MM.1S (cell line): ENCODE measurements at regions not wholly inside any gene's neighbourhood (a gene's known extent, or its start where the extent isn't known, plus 50 kb on each side); places are given as distances from the start of the nearest gene placed in this dataset.

ENCODE experiments used
- DNase-seq: peaks from one replicate; pipeline ENCODE4 v3.0.0-alpha.2; 2015
- H2AFZ ChIP-seq: fragments of 300-600 bp; sonication (generic); 2 replicates; pipeline ENCODE4 v1.6.0; 2016; ENCODE audit warnings: antibody characterized with exemption, low read length
- H3F3A ChIP-seq: fragments of 300-600 bp; sonication (generic); 2 replicates; pipeline ENCODE4 v1.6.1; 2016; ENCODE audit warnings: mild to moderate bottlenecking, antibody characterized with exemption, low read length, moderate library complexity, mixed read lengths; ENCODE audit not compliant: insufficient read depth
- H3K27ac ChIP-seq: fragments of 300-600 bp; sonication (generic); 2 replicates; pipeline ENCODE4 v1.5.1; 2016; ENCODE audit warnings: mild to moderate bottlenecking, low read length
- H3K27me3 ChIP-seq: fragments of 300-600 bp; sonication (generic); replicated peaks from 2 replicates; pipeline ENCODE4 v1.6.0; 2016; ENCODE audit warnings: low read length; ENCODE audit not compliant: insufficient read depth
- H3K36me3 ChIP-seq: fragments of 300-600 bp; sonication (generic); replicated peaks from 2 replicates; pipeline ENCODE4 v1.6.1; 2016; ENCODE audit warnings: mild to moderate bottlenecking, low read length, mixed read lengths; ENCODE audit not compliant: insufficient read depth
- H3K4me1 ChIP-seq: fragments of 300-600 bp; sonication (generic); 2 replicates; pipeline ENCODE4 v1.6.1; 2016; ENCODE audit warnings: low read length, mixed read lengths
- H3K4me2 ChIP-seq: fragments of 300-600 bp; sonication (generic); 2 replicates; pipeline ENCODE4 v1.6.0; 2016; ENCODE audit warnings: low read depth, low read length
- H3K4me3 ChIP-seq: fragments of 300-600 bp; sonication (generic); 2 replicates; pipeline ENCODE4 v1.5.1; 2016; ENCODE audit warnings: low read length, mixed read lengths
- H3K79me2 ChIP-seq: fragments of 300-600 bp; sonication (generic); 2 replicates; pipeline ENCODE4 v1.6.1; 2016; ENCODE audit warnings: mixed run types, low read length, mixed read lengths
- H3K9ac ChIP-seq: fragments of 300-600 bp; sonication (generic); 2 replicates; pipeline ENCODE4 v1.6.1; 2016; ENCODE audit warnings: low read length, mixed read lengths
- H3K9me2 ChIP-seq: fragments of 300-600 bp; sonication (generic); replicated peaks from 2 replicates; pipeline ENCODE4 v1.6.1; 2016; ENCODE audit warnings: mild to moderate bottlenecking, low read length, mixed read lengths; ENCODE audit not compliant: insufficient read depth
- H3K9me3 ChIP-seq: fragments of 300-600 bp; sonication (generic); replicated peaks from 2 replicates; pipeline ENCODE4 v1.6.1; 2016; ENCODE audit warnings: mild to moderate bottlenecking, low read length, mixed read lengths; ENCODE audit not compliant: insufficient read depth
- H4K20me1 ChIP-seq: fragments of 300-600 bp; sonication (generic); 2 replicates; pipeline ENCODE4 v1.6.1; 2016; ENCODE audit warnings: mild to moderate bottlenecking, low read length, moderate library complexity, mixed read lengths; ENCODE audit not compliant: insufficient read depth
- EZH2 ChIP-seq: fragments of 300-600 bp; sonication (generic); optimal IDR thresholded peaks from 2 replicates; pipeline ENCODE3; 2017; ENCODE audit warnings: low read depth, mild to moderate bottlenecking, antibody characterized with exemption, low read length, mixed read lengths
- EZH2phosphoT487 ChIP-seq: fragments of 300-600 bp; sonication (generic); IDR thresholded peaks from 2 replicates; pipeline ENCODE4 v1.6.1; 2018; ENCODE audit warnings: antibody characterized with exemption, low read length
- TF ChIP-seq, protein P1 (sequence below): fragments of 300-600 bp; sonication (generic); IDR thresholded peaks from 2 replicates; pipeline ENCODE4 v1.5.1; 2016; ENCODE audit warnings: antibody characterized with exemption, low read length, mixed read lengths

DNA sequence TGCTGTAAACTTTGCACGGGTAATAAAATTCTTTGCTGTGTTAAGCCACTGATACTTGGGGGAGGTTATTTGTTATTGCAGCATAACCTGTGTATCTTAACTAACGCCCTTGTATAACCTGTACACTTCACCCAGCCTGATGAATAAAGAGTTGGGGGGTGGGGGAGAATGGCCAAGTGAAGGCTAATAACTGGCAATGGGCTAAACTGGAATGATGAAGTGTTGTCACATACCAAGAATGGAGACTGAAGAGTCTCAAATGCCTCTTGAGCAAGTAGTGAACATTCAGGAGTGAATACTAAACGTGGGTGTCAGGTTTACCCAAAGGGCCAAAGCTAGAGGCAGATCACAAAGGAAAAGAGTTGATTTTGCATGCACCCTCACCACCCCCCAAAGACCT, 169.4 kb downstream of the C1orf94 start:
- Histone ChIP-seq H3K4me2 (no peak overlapping the region), H3K4me1 (no peaks in the 10 kb centered on the region), H4K20me1 (no peaks in the 10 kb centered on the region), H3K79me2 (no peaks in the 10 kb centered on the region), H3K9ac (no peak overlapping the region), H3F3A (no peaks in the 10 kb centered on the region), H3K36me3 (no peaks in the 10 kb centered on the region), H3K9me2 (no peaks in the 10 kb centered on the region), H3K9me3 (no peaks in the 10 kb centered on the region), H3K4me3 (no peak overlapping the region), H2AFZ (no peak overlapping the region), H3K27me3 (peaks cover 19% of the 10 kb centered on the region), H3K27ac (no peak overlapping the region)
- no peak for TF ChIP-seq EZH2phosphoT487
- DNase-seq = no peak

DNA sequence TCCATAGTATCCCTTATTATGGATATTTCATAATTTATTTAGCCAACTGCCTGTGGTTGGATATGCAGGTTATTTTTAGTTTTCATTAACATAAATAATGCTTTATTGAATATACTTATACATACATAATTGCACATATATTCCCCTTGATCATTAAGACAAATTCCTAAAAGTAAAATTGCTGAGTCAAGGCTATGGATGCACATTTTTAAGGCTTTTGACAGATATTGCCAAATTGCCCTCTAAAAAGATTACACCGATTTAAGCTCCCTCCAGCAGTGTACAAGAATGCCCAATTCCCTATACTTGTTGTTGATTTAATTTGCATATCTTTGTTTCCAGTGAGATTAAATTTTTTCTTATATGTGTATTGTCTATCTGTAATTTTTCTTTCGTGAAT, 176.7 kb downstream of the C1orf94 start:
- Histone ChIP-seq H3K9ac (no peak overlapping the region), H3F3A (no peaks in the 10 kb centered on the region), H3K4me3 (no peak overlapping the region), H3K79me2 (no peaks in the 10 kb centered on the region), H3K9me2 (no peaks in the 10 kb centered on the region), H3K4me2 (no peak overlapping the region), H3K4me1 (no peaks in the 10 kb centered on the region), H4K20me1 (no peaks in the 10 kb centered on the region), H3K27ac (no peak overlapping the region), H3K27me3 (peaks cover 21% of the 10 kb centered on the region), H3K36me3 (no peaks in the 10 kb centered on the region), H2AFZ (no peak overlapping the region), H3K9me3 (no peaks in the 10 kb centered on the region)
- TF ChIP-seq EZH2 (no peak), EZH2phosphoT487 (no peak)
- TF ChIP-seq, protein P1, sequence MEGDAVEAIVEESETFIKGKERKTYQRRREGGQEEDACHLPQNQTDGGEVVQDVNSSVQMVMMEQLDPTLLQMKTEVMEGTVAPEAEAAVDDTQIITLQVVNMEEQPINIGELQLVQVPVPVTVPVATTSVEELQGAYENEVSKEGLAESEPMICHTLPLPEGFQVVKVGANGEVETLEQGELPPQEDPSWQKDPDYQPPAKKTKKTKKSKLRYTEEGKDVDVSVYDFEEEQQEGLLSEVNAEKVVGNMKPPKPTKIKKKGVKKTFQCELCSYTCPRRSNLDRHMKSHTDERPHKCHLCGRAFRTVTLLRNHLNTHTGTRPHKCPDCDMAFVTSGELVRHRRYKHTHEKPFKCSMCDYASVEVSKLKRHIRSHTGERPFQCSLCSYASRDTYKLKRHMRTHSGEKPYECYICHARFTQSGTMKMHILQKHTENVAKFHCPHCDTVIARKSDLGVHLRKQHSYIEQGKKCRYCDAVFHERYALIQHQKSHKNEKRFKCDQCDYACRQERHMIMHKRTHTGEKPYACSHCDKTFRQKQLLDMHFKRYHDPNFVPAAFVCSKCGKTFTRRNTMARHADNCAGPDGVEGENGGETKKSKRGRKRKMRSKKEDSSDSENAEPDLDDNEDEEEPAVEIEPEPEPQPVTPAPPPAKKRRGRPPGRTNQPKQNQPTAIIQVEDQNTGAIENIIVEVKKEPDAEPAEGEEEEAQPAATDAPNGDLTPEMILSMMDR = no peak
- DNase-seq = no peak

DNA sequence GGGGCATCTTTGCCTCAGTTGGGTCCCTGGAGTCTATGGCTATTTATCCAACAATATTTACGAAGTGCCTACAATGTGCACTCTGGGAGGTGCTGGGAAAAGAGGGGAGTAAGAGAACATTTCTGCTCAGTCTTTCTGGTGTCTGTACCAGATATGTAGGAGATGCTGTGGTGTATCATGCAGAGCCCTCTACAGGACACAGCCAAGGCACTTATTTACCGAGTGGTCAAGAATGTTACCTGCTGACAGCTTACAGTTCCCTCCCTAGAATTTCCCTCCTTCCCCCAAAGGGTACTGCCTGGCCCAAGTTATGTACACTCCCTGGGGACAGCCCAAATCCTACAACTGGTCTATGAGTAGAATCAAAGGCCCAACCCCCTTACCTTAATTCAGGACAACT, 177.7 kb downstream of the C1orf94 start:
- Histone ChIP-seq H3K79me2 (no peaks in the 10 kb centered on the region), H4K20me1 (no peaks in the 10 kb centered on the region), H2AFZ (no peak overlapping the region), H3K4me3 (no peak overlapping the region), H3K9me3 (no peaks in the 10 kb centered on the region), H3K27ac (no peak overlapping the region), H3K36me3 (no peaks in the 10 kb centered on the region), H3F3A (no peaks in the 10 kb centered on the region), H3K4me1 (no peaks in the 10 kb centered on the region), H3K27me3 (peaks cover 21% of the 10 kb centered on the region), H3K9me2 (no peaks in the 10 kb centered on the region), H3K4me2 (no peak overlapping the region), H3K9ac (no peak overlapping the region)
- no peak for DNase-seq
- TF ChIP-seq EZH2phosphoT487 (no peak), EZH2 (no peak)
- TF ChIP-seq, protein P1 = no peak

DNA sequence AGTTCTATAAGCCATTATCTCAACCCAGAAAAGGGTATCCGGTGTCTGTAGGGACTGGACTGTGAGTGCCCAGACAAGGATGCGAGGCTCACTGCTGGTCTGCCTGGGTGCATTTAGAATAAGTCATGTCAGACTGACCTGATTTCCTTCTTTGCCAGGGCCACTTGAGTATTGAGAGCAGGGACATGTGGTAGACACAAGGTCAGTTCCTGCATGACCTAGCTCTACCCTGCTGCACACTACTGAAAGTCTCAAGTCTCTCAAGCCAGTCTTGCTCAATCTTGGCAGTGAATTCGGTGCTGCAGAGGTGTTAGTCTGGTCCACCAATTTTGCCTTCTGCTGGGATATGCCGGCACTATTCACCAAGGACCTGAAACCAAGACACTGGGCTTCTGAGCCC, 180.1 kb downstream of the C1orf94 start:
- no peak overlapping the region for H3K4me3 ChIP-seq
- H3K79me2 ChIP-seq = no peaks in the 10 kb centered on the region
- H3K4me1 ChIP-seq = peaks cover 18% of the 10 kb centered on the region
- DNase-seq = no peak
- 0 out of 2 replicates have a peak, but pooled peaks cover under 1% of the 10 kb centered on the region for H3F3A ChIP-seq
- no peaks in the 10 kb centered on the region for H4K20me1 ChIP-seq
- H3K27me3 ChIP-seq = peaks cover 5% of the 10 kb centered on the region; the same call in 1 of the 2 replicates
- no peaks in the 10 kb centered on the region for H3K9me3 ChIP-seq
- no peaks in the 10 kb centered on the region for H3K9me2 ChIP-seq
- H3K27ac ChIP-seq = no peak overlapping the region
- H3K4me2 ChIP-seq = no peak overlapping the region
- H3K36me3 ChIP-seq = no peaks in the 10 kb centered on the region
- no peak overlapping the region for H3K9ac ChIP-seq
- TF ChIP-seq EZH2 (no peak), EZH2phosphoT487 (no peak)
- TF ChIP-seq, protein P1 = no peak
- H2AFZ ChIP-seq = no peak overlapping the region
